Upper lobe of left lung (tissue), 6 donors: ENCODE measurements at regions not wholly inside any gene's neighbourhood (a gene's known extent, or its start where the extent isn't known, plus 50 kb on each side); places are given as distances from the start of the nearest gene placed in this dataset.

Source experiments
- ATAC-seq, 2 donors: fragments of 200-7000 bp; cut with Tn5 transposase; one replicate each; pipeline ENCODE4 v1.9.1; 2022; ENCODE audit warnings: mild to moderate bottlenecking in 2 of 2, moderate library complexity in 2 of 2; ENCODE audit not compliant: low FRiP score in 2 of 2
- DNase-seq, 2 donors: peaks; one replicate each; pipeline ENCODE4 v3.0.0-alpha.2; 2019 to 2020
- H3K27ac ChIP-seq, 4 donors: fragments of 200-600 bp; sonication (generic); one replicate each; pipeline ENCODE4 v1.5.1; 2016 to 2019
- H3K27me3 ChIP-seq, 4 donors: fragments of 200-600 bp; sonication (generic); one replicate each; pipeline ENCODE4 v1.5.1; 2017 to 2019
- H3K36me3 ChIP-seq, 4 donors: fragments of 200-600 bp; sonication (generic); one replicate each; pipeline ENCODE4 v1.5.1; 2016 to 2019
- H3K4me1 ChIP-seq, 4 donors: fragments of 200-600 bp; sonication (generic); one replicate each; pipeline ENCODE4 v1.5.1; 2018 to 2019
- H3K4me3 ChIP-seq, 4 donors: fragments of 200-600 bp; sonication (generic); one replicate each; pipeline ENCODE4 v1.5.1; 2017 to 2019; ENCODE audit warnings: mild to moderate bottlenecking in 2 of 4, moderate library complexity in 1 of 4
- H3K9me3 ChIP-seq, 4 donors: fragments of 200-600 bp; sonication (generic); one replicate each; pipeline ENCODE4 v1.5.1; 2018 to 2019
- CTCF ChIP-seq, 6 experiments: fragments of 450-650 bp in 4 of 6; fragments of 200-600 bp in 2 of 6; sonication (generic) in 2 of 6; IDR thresholded peaks; one replicate each; pipeline ENCODE4 v1.5.1; 2016 to 2019; ENCODE audit warnings: antibody characterized with exemption in 6 of 6
- EP300 ChIP-seq, 4 donors: sonication (generic); formaldehyde crosslinking; IDR thresholded peaks; one replicate each; pipeline ENCODE4 v1.5.1; 2017; ENCODE audit warnings: antibody characterized with exemption in 4 of 4, control low read depth in 2 of 4
- POLR2A ChIP-seq, 4 donors: fragments of 450-650 bp; IDR thresholded peaks; one replicate each; pipeline ENCODE4 v1.5.1; 2016 to 2017; ENCODE audit warnings: antibody characterized with exemption in 4 of 4, mild to moderate bottlenecking in 2 of 4
- POLR2AphosphoS5 ChIP-seq, 2 donors: sonication (generic); formaldehyde crosslinking; IDR thresholded peaks; one replicate each; pipeline ENCODE4 v1.5.1; 2017; ENCODE audit warnings: antibody characterized with exemption in 2 of 2
- WGBS, 2 donors: methylation state at CpG; one replicate each; pipeline ENCODE4 v1.1.5; 2017 to 2018; 5-methylcytosine and 5-hydroxymethylcytosine counted together
- donor health status: DM: no; HTN: no; CAD: no; lungs with moderate emphysema.
- donor health status: DM: no; HTN: yes; CAD: no; lungs with severe emphysema.

GRCh38 chr6:51513891-51514747 lies 573.3 kb downstream of the PKHD1 start:
- no peaks in the 10 kb centered on the region for H3K27me3 ChIP-seq
- ATAC-seq (no peak), DNase-seq (no peak)
- H3K9me3 ChIP-seq = no peaks in the 10 kb centered on the region
- no peak for TF ChIP-seq EP300 (IDR thresholded peaks at IDR 0.05)
- TF ChIP-seq CTCF (IDR thresholded peaks at IDR 0.05) = no peak
- H3K27ac ChIP-seq = no peak overlapping the region
- no peak overlapping the region for H3K4me3 ChIP-seq
- H3K36me3 ChIP-seq = no peaks in the 10 kb centered on the region
- WGBS, 2 donors = 57 to 69% methylated on average over 13 of the region's 13 CpGs
- H3K4me1 ChIP-seq = no peaks in the 10 kb centered on the region

DNA sequence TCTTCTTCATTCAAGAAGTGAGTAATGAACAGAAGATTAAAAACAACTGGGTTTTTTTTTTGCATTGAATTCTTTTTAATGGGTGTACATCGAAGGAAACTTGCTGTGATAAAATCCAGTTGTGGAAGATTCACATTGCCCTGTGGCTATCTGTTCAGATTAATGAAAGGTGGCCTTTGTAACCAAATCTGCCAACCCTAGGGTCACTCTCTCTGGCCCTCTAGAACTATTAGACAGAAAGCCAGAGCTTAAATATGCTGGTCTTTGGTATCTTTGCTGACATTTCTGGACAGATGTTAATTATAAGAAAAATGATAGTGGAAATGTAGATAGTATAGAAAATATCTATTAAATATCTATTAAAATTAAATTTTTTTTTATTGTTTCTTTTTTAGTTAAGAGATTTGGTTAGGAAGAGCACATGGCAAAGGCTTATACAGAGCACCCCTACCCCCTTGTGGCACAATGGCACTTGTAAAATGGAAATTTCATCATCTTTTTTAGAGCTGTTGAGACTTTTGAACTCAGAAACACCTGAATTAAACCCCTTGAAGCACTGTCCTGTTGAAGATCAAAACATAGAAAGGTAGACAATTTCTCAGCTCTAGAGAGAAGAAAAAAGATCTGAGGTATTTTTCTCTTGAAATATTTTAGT lies 572.5 kb downstream of the PKHD1 start:
- H3K27ac ChIP-seq = no peak overlapping the region
- 66 to 74% methylated on average over 1 of the region's 1 CpG for WGBS, 2 donors
- H3K4me3 ChIP-seq = no peak overlapping the region
- ATAC-seq (no peak), DNase-seq (no peak)
- H3K4me1 ChIP-seq = no peaks in the 10 kb centered on the region
- no peaks in the 10 kb centered on the region for H3K9me3 ChIP-seq
- TF ChIP-seq POLR2AphosphoS5 (IDR thresholded peaks at IDR 0.05) (no peak), EP300 (IDR thresholded peaks at IDR 0.05) (no peak), CTCF (IDR thresholded peaks at IDR 0.05) (no peak), POLR2A (IDR thresholded peaks at IDR 0.05) (no peak)
- no peaks in the 10 kb centered on the region for H3K27me3 ChIP-seq
- H3K36me3 ChIP-seq = no peaks in the 10 kb centered on the region

GRCh38 chr6:51526049-51526448 lies 561.4 kb downstream of the PKHD1 start:
- ATAC-seq = no peak
- Histone ChIP-seq H3K4me1 (no peaks in the 10 kb centered on the region), H3K36me3 (no peaks in the 10 kb centered on the region), H3K9me3 (no peaks in the 10 kb centered on the region), H3K4me3 (no peak overlapping the region), H3K27me3 (no peaks in the 10 kb centered on the region), H3K27ac (no peak overlapping the region)
- TF ChIP-seq POLR2AphosphoS5 (IDR thresholded peaks at IDR 0.05) (no peak), CTCF (IDR thresholded peaks at IDR 0.05) (no peak), POLR2A (IDR thresholded peaks at IDR 0.05) (no peak), EP300 (IDR thresholded peaks at IDR 0.05) (no peak)
- DNase-seq = no peak
- WGBS, 2 donors = 86 to 93% methylated on average over 3 of the region's 3 CpGs

- Histone ChIP-seq H3K27me3 (no peaks in the 10 kb centered on the region), H3K9me3 (no peaks in the 10 kb centered on the region), H3K27ac (no peak overlapping the region), H3K4me3 (no peak overlapping the region), H3K4me1 (no peaks in the 10 kb centered on the region), H3K36me3 (no peaks in the 10 kb centered on the region)
- TF ChIP-seq EP300 (IDR thresholded peaks at IDR 0.05) = no peak
- WGBS, 2 donors = 73 to 82% methylated on average over 4 to 5 of the region's 5 CpGs
- DNase-seq (no peak), ATAC-seq (no peak)
Observed at GRCh38 chr6:51526922-51527321, 560.5 kb downstream of the PKHD1 start.

DNA sequence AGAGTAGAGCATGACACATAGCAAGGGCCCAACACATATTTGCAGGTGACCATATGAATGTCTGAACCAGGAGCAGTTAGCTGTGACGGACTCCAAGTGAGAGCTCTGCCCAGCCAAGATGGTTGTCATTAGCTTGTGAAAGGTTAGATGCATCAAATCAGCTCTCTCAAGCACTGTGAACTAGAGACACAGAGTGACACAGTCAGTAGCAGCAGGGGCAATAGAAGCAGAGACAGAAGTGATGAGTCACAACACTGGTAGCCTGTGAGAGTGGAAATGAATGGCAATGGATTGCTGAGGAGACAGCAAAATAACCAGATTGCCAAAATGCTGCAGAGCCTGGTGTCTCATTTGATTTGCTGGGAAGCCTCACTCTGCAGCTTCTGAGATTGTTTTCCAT lies 558.9 kb downstream of the PKHD1 start:
- Histone ChIP-seq H3K4me3 (no peak overlapping the region), H3K27ac (no peak overlapping the region), H3K4me1 (no peaks in the 10 kb centered on the region), H3K9me3 (no peaks in the 10 kb centered on the region), H3K36me3 (no peaks in the 10 kb centered on the region), H3K27me3 (no peaks in the 10 kb centered on the region)
- TF ChIP-seq POLR2A (IDR thresholded peaks at IDR 0.05) (no peak), POLR2AphosphoS5 (IDR thresholded peaks at IDR 0.05) (no peak), EP300 (IDR thresholded peaks at IDR 0.05) (no peak), CTCF (IDR thresholded peaks at IDR 0.05) (no peak)
- WGBS, 2 donors = 88 to 94% methylated on average over 1 of the region's 1 CpG
- DNase-seq (no peak), ATAC-seq (no peak)
